Spleen (tissue), 7 donors: ENCODE measurements at regions not wholly inside any gene's neighbourhood (a gene's known extent, or its start where the extent isn't known, plus 50 kb on each side); places are given as distances from the start of the nearest gene placed in this dataset.

Source experiments
- POLR2A ChIP-seq, 3 donors: fragments of 450-650 bp; IDR thresholded peaks; one replicate each; pipeline ENCODE4 v1.5.1; 2017; ENCODE audit warnings: antibody characterized with exemption in 3 of 3, mild to moderate bottlenecking in 1 of 3
- TF ChIP-seq, protein P1 (sequence below), 11 experiments: fragments of 200-600 bp in 7 of 11; fragments of 450-650 bp in 4 of 11; sonication (generic) in 4 of 11; IDR thresholded peaks in 8 of 11; conservative IDR thresholded peaks in 3 of 11; 1 replicate in 7 of 11; 2 replicates in 4 of 11; pipeline versions ENCODE4 v1.4.0 to v1.8.0; 2016 to 2021; ENCODE audit warnings: antibody characterized with exemption in 11 of 11, inconsistent platforms in 4 of 11, mild to moderate bottlenecking in 1 of 11
- donor health status: DM: no; HTN: no; CAD: no; lungs with moderate emphysema.
- donor health status: DM: no; HTN: no; CAD: no.
- donor health status: DM: no; HTN: no; CAD: no.

DNA sequence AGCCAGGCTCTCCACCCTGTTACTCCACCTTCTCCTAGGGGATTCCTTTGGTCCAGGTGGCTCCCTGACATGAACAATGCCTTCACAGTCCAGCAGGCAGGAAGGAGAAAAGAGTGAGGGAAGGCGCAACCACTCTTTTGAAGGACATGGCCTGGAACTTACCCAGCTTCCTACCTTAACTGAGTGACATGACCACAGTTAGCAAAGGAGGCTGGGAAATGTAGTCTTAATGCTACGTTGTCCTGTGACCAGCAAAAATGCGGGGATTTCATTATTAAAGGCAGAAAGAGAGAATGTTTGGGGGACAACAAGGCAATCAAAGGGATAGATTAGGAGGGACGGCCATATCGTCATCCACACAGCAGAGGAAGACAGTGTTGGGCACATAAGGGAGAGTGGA is 100.3 kb upstream of the ERCC6L2 start:
- TF ChIP-seq, protein P1, sequence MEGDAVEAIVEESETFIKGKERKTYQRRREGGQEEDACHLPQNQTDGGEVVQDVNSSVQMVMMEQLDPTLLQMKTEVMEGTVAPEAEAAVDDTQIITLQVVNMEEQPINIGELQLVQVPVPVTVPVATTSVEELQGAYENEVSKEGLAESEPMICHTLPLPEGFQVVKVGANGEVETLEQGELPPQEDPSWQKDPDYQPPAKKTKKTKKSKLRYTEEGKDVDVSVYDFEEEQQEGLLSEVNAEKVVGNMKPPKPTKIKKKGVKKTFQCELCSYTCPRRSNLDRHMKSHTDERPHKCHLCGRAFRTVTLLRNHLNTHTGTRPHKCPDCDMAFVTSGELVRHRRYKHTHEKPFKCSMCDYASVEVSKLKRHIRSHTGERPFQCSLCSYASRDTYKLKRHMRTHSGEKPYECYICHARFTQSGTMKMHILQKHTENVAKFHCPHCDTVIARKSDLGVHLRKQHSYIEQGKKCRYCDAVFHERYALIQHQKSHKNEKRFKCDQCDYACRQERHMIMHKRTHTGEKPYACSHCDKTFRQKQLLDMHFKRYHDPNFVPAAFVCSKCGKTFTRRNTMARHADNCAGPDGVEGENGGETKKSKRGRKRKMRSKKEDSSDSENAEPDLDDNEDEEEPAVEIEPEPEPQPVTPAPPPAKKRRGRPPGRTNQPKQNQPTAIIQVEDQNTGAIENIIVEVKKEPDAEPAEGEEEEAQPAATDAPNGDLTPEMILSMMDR (IDR thresholded peaks at IDR 0.05 in 8 of 11, conservative IDR thresholded peaks at IDR 0.05 in 3 of 11), result no peak
- no peak for TF ChIP-seq POLR2A (IDR thresholded peaks at IDR 0.05)
